Stimulated activated CD8-positive, alpha-beta memory T cell treated with anti-CD3 and anti-CD28 coated beads, Interleukin-2, amount 100 ng/mL, for 1 hour (primary cell): ENCODE measurements at regions not wholly inside any gene's neighbourhood (a gene's known extent, or its start where the extent isn't known, plus 50 kb on each side); places are given as distances from the start of the nearest gene placed in this dataset.
"Not testable (repeated sequence)": the region's sequence is repeated elsewhere in the genome, so short reads cannot be mapped to it uniquely, and the experiment has no call there.

Experiments
- DNase-seq, 2 donors: peaks; one replicate each; pipeline ENCODE4 v3.0.0-alpha.2; 2020; ENCODE audit warnings: low read depth in 2 of 2

GRCh38 chr12:24363177-24363754 lies 413.8 kb upstream of the SOX5 start:
- no peak for DNase-seq

DNA sequence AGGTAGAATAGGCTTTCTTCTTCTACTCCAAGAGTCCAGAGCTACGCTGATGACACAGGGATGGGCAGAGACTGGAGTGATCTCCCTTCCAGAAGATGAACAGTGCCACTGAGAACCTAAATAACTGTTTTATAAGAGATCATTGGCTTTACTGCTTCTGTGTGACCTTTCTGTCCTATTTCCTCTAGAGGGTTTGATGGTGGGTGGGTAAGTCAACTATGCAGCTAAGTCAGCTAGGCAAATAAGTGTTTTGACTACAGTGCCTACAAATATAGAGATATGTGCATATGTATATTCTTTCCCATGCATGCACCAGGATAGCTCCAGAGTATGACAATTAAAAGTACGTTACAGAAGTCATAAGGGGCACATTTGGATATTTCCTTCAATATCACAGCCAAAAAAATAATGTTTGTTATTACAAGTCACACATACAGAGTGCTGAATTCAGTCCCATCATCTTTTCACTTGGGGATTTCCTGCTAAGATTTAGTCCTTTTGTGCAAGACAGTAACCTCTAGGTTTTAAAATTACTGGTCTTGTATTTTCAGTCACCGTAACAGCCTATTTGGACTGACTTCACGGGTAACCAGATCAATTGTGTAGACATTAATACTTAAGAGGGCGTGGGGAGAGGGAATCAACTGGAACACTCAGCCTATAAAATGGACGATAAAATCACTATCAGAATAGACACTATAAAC lies 412.6 kb upstream of the SOX5 start:
- DNase-seq, result no peak

DNA sequence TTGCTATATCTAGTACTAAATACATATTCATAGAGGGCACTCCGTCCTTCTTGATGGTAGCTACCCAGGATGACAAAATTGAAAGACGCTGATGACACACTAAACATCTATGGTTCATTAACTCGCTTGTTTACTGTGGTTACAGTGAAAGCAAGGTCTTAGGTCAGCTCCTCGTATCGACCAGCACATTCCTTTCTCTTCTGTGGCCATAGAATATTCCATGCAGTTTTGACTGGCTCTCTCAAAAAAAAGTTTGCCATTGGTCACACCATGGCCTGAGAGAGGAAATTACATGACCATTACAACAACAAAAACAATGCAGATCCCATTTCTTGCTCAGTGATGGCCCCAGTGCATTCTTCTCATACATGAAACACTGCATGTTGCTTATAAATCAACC lies 411.4 kb upstream of the SOX5 start:
- no peak for DNase-seq

DNA sequence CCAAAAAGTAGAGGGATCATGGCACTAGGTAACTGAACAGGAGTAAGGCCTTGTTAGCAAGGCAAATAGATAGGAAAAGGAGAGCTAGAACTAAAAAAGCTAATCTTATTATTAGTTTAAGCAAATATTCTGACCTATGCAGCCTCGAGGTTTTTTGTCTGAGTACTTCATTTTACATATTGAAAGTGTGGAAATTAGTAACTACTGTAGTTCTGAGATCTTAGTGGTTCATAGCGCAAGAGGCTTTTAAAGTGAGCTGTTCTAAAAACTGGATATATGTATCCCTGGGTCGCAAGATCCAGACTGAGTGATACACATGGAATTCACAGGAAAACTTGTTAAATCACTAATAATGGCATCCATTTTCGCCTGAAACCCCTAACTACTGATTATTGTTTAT lies 411.0 kb upstream of the SOX5 start:
- DNase-seq, result no peak

- no peak for DNase-seq
Observed at GRCh38 chr12:24360057-24360456, 410.6 kb upstream of the SOX5 start.

- DNase-seq, result no peak
Observed at GRCh38 chr12:24359418-24359817, 409.9 kb upstream of the SOX5 start.

DNA sequence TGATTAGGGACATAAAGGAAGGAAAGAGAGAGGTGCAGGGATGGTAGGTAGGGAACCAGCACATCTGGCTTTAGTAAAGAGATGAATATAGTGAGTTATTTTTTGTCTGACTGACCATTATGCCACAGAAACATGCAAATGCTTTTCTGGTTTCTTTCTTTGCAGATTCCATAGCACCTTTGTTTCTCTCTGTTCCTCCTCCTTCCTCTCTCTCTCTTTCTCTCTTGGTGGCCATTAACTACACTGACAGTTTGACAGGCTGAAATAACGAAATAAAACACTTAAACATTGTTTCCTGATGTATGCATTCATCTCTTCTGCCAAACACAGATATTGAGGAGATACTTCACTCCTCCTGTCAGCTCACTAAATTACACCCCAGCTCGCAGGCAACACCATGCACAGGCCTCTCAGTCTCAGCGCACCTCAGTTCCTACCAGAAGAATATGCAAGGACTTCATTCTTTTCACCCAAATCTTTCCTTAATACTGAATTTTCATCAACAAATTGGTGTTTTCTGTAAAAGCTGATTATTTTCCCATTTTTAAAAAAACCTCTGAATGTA lies 406.9 kb upstream of the SOX5 start:
- DNase-seq, result no peak

GRCh38 chr12:24352363-24352762 lies 402.9 kb upstream of the SOX5 start:
- DNase-seq, result no peak

- no peak for DNase-seq
Observed at GRCh38 chr12:24349051-24349799, 399.8 kb upstream of the SOX5 start.

- DNase-seq, result not testable (repeated sequence)
Observed at GRCh38 chr12:24348180-24348579, 398.7 kb upstream of the SOX5 start.

DNA sequence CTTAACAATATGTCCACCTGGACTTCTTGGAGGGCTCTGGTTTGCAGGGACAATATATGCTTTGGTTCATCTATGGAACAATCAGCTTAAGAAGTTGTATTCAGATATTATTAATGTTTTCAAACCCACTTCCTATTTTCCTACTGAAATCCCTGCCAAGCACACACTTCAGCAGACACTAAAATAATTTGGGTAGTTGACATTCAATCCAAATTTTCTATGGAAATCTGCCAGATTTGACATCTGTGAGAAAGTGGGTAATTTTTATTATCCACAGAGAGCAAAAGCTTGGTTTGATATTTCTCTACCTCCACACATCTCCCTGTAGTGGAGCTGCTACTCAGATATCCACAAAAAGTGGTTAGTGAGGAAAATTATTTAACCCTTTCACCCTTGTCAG lies 378.8 kb upstream of the SOX5 start:
- no peak for DNase-seq

GRCh38 chr12:24325331-24325730 lies 375.9 kb upstream of the SOX5 start:
- DNase-seq, result no peak

GRCh38 chr12:24307716-24308335 lies 358.4 kb upstream of the SOX5 start:
- DNase-seq, result no peak

DNA sequence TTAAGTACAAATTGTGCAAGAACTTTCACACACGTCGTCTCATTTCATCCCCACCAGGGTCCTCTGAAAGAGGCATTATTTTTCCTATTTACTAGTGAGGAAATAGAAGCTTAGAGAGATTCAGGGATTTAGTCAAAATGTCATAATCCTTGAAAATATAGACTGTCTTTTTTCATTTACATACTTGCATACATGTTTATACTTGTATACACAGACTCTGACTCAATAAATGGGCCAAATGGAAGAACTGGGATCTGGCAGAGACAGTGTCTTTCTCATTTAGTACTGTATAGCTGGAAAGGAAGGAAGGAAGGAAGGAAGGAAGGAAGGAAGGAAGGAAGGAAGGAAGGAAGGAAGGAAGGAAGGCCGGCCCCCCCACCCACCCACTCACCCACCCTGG lies 357.7 kb upstream of the SOX5 start:
- DNase-seq, result no peak

DNA sequence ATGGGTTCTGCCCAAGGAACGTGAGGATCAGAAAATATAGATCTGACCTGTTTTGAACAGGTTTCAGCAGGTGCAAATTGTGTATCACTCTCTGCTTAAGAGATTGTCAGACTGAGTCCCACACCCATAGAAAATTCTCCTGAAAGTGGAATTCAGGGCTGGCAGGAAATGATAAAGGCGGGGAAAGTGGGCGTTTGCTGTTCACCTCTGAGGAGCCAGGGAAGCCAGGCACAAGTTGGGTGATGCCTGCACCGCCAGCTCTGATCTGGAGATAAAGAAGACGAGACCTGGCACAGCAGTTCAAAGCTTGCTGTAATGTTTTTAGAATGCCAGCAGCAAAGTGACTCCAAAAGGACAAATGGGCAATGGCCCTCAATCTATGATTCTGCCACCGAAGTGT lies 356.5 kb upstream of the SOX5 start:
- no peak for DNase-seq

DNA sequence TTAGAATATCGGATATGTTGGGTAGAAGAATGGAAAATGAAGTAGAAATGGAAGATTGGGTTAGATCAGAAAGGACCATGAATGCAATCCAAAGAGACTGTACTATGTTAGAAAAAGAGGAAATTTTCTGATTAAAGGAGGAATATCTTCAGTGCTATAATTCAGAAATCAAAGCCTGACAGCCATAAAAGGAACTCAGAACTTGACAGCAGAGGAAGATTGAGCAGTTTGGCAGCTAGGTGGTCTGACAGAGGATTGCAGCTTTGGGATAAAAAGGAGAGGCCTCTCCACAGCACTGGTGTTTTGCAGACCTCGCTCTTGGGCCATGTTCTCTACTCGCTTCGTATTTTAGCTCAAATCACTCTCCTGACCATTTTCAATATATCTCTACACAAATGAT lies 354.8 kb upstream of the SOX5 start:
- no peak for DNase-seq

DNA sequence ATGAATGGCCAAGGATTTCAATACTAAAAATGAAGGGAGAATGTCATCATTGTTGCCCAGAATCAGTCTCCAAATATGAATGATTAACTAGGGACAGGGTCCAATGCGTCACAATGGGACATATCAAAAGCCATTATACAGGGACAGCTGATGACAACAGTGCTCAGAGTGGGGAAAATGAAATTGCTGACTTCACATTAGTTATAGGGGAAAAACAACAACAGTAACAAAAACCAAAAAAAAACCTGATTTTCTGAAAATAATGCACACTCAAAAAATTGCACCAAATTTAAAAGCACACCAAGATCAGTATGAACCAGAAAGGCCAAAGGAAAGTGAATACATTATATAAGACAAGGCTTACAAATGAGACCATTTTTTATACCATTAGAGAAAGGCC lies 353.2 kb upstream of the SOX5 start:
- no peak for DNase-seq

- DNase-seq, result no peak
Observed at GRCh38 chr12:24297516-24297915, 348.0 kb upstream of the SOX5 start.

DNA sequence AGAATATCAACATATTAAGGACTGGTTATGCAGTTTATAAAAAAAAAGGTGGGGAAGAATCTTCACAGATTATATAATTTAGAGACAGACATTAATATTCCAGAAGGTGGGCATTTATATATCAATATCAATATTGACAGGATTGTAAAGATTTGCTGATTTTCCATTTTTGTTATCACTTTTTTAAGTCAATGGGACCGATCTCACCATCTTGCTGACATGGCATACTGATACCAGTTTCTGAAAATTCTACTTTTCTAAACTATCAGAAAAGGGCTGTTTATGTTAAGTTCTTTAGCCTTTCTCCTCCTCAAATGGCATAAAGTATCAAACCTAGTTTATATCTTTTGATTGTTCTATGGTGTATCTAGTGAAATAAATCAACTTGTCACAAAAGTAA lies 344.1 kb upstream of the SOX5 start:
- no peak for DNase-seq

DNA sequence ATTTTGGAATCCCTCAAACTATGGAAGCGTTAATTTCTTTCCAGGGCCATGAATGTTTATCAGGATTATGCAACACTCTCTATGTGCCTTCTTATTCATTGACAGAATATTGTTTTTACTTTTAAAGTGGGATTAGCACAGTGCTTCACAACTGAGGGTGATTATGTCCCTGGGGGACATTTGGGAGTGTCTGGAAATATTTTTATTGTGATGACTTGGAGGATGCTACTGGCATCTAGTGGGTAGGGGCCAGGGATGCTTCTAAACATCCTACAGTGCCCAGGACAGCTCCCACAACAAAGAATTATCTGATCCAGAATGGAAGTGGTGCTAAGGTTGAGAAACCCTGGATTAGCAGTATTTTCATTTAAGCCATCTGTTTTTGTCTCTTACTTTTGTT lies 338.5 kb upstream of the SOX5 start:
- no peak for DNase-seq

DNA sequence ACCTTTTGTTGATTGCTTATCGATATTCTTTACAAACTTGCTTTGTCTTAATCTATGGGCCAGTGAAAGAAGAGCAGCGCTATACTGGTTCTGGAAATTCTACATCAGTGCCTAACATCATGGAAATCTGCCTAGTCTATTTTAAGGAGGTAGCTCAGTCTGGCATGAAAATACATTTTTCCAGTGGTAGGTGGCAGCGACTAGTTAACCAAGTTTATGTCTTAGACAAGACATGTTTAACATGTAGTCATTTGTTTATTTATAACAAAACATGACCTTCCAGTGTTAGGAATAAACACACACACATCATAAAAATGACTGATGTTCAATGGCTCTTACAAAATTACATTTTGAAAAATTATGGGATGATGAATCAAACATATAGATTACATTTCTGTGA lies 336.0 kb upstream of the SOX5 start:
- DNase-seq, result no peak

GRCh38 chr12:24281341-24281740 lies 331.9 kb upstream of the SOX5 start:
- no peak for DNase-seq
